ENCODE measurements at regions not wholly inside any gene's neighbourhood (a gene's known extent, or its start where the extent isn't known, plus 50 kb on each side); places are given as distances from the start of the nearest gene placed in this dataset.

- no peak for TF ChIP-seq CTCF (IDR thresholded peaks at IDR 0.05)
- TF ChIP-seq POLR2A (IDR thresholded peaks at IDR 0.05): no peak
Observed at GRCh38 chr1:55466373-55466772, 251.2 kb upstream of the USP24 start.
